HG03457 (cell line): ENCODE measurements at regions not wholly inside any gene's neighbourhood (a gene's known extent, or its start where the extent isn't known, plus 50 kb on each side); places are given as distances from the start of the nearest gene placed in this dataset.
A peak's percentile ranks its signal among the peaks of the same experiment; 100 is the strongest.
"Not testable (repeated sequence)": the region's sequence is repeated elsewhere in the genome, so short reads cannot be mapped to it uniquely, and the experiment has no call there.

ENCODE experiments used
- ATAC-seq: cut with Tn5 transposase; IDR thresholded peaks from one replicate; pipeline ENCODE4 v1.9.1; 2021; ENCODE audit warnings: moderate number of reproducible peaks; ENCODE audit not compliant: unreplicated experiment

DNA sequence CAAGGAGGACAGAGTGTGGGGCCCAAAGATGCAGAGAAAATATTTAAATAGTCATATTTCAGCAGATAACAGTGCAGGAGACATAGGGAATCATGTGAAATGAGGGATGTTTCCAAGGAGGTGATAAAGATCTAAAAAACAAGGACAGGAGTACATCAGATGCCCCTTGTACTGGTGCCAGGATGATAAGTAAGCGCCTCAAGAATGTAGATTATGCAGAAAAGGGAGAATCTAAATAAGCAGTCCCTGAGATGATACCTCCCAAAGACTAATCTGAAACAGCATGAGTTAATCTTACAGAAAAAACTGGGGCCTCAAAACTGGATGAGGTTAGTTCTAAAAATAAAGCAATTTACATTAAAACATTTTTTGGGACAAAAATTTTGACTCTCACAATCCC is 136.1 kb upstream of the WDFY3 start:
- no peak for ATAC-seq

DNA sequence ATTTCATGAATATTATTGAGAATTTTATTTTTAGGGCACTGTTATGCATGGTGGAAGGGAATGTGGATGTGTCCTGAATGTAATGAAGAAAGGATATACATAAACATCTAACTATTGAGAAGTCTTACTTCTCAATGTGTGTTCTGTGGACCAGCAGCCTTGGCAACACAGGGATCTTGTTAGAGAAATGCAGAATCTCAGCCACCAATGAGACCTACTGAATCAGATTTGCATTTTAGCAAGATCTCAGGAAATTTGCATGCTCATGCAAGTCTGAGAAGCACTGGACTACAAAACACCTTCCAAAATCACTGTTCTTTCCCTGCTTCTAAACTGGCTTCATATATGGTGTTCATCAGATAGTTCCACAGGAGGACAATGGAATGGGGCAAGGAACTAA is 139.7 kb upstream of the WDFY3 start:
- no peak for ATAC-seq

- no peak for ATAC-seq
These were observed 140.4 kb upstream of the WDFY3 start for GRCh38 chr4:85106805-85107336.

DNA sequence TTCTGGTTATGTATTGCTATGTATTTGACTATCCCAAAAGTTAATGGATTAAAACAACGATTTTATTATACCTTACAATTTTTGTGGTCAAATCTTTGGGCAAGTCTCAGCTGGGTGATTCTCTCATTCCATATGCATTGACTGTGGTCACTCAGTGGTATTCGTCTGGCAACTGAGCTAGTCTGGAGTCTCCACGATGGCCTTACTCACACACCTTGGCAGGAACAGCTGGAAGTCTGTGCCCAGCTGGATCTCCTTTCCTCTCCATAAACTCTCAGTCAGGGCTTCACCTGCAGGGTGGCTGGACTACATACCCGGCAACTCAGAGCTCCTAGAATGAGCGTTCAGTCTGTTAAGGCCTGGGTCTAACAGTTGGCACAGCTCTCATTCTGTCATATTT is 141.1 kb upstream of the WDFY3 start:
- no peak for ATAC-seq

- ATAC-seq: no peak
These were observed 147.2 kb upstream of the WDFY3 start for GRCh38 chr4:85113706-85114105.

- no peak for ATAC-seq
These were observed 148.0 kb upstream of the WDFY3 start for GRCh38 chr4:85114526-85114925.

DNA sequence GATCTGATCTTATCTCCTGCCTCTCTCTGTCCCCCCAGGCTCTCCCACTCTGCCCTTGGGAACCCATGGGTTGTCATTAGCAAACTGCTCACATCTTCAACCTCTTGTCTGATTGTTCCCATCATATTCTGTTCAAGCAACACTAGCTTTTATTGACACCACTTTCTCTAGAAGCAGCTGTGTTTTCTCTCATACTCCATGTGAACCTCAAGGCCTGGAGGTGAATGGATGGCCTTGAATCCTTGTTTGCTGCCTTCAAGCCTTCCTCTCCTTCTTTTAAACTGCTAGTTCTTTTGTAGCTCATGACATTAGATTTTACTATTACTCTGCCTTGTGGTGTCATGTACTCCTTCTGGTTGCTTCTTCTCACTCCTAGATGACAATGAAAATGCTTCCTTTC is 149.5 kb upstream of the WDFY3 start:
- no peak for ATAC-seq

DNA sequence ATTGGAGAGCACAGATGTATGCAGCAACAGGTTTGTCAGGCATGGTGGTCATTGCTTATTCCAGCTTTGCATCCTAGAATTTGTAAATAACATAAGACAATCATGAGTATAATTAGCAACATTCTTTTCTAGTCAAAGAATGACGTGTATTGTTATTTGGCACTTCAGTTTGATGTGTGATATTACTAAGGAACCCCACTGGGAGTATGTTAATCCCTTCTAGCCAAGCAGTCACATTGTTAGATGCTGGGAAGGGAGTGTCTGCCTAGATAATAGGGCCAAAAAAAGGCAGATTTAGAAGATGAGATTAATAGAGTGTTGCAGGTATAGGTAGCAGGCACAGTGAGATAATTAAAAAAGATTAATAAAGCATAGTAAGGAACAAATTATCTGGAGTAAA is 159.2 kb upstream of the WDFY3 start:
- no peak for ATAC-seq

DNA sequence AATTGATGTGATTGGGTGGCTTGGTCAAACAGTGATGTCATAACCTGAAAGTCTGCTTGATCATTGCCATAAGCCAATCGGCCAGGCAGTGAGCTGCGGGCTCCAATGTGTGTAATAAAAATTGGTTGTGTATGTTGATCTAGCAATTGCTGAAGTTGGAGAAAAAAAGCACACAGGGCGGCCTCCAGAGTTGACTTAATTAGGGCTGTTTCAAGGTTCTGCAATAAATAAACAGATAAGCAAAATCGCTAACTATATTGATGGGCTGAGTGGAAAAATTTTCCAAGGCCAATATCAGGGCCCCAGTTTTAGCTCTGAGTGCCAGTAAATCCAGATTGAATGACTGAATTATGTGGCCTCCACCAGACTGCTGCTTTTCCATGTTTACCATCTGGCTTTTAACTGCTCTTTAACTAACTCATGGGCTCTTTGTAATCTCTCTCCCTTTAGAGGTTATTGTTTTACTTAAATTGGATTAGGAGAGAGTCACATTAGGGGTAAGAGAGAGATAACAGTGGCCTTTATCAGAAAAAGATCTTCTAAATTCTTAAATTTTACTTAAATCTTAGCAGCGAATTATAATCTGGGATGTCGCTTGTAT is 160.6 kb upstream of the WDFY3 start:
- no peak for ATAC-seq

- ATAC-seq: peak; percentile 92
These were observed 161.2 kb upstream of the WDFY3 start for GRCh38 chr4:85127653-85128052.

DNA sequence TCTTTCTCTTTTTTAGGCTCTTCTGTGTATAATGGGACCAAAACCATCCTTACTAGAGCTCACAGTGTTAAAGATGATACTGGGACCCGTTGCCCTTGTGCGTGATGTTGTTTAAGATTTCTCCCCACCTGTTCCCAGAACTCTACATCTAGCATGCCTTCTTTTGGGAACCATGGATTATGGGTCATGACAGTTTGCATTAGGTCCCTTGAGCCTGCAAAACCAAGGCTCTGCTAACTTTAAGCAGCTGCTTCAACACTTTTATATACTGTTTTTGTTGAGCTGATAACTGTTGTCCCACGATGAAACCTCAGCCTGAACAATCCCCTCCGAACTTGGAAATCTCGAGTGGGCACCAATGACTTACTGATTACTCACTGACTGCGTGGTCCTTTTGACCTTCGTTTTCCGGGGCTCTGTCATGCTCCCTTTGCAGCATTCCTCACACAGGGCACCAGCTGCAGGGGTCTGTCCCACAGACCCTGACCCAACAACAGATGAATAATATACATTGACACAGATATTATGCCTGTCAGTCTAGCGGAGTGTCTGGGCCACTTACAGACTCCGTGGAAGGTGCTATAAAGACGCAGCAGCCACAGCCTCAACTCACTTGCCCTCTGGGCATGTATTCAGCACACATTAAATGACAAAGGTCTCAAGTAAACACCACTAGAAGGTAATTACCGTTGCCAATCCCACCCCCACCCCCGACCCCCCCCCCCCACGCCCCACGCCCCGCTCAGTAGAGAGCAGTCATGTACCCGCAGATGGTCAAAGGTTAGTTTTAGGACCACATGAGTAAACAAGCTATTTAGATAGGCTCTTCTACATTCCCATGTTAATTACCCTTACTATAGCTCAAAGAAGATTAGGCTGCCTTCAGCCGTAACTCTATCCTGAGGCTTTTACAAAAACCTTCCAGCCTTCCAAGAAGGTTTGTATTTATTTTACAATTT is 162.0 kb upstream of the WDFY3 start:
- no peak for ATAC-seq

GRCh38 chr4:85129354-85130125 is 163.1 kb upstream of the WDFY3 start:
- ATAC-seq: not testable (repeated sequence)

GRCh38 chr4:85132117-85132516 is 165.6 kb upstream of the WDFY3 start:
- ATAC-seq: no peak

- ATAC-seq: no peak
These were observed 166.1 kb upstream of the WDFY3 start for GRCh38 chr4:85132570-85132969.

DNA sequence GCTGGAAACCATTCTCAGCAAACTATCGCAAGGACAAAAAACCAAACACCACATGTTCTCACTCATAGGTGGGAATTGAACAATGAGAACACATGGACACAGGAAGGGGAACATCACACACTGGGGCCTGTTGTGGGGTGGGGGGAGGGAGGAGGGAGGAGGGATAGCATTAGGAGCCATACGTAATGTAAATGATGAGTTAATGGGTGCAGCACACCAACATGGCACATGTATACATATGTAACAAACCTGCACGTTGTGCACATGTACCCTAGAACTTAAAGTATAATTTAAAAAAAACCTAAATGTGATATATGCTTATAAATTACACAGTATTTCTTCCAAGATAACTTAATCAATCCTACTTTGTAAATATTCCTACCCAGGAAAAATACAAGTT is 173.3 kb upstream of the WDFY3 start:
- not testable (repeated sequence) for ATAC-seq

DNA sequence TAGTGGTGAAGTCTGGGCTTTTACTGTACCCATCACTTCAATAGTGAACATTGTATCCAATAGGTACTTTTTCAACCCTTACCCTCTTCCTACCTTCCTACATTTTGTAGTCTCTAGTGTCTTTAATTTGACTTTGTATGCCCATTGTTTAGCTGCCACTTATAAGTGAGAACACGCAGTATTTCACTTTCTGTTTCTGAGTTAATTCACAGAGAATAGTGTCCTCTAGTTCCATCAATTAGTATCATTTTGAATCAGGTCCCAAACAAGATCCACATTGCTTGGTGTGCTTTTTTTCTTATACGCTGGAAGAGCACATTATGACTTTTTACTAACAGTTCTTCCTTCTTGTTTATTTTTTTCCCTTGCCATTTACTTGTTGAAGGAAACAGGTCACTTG is 176.0 kb upstream of the WDFY3 start:
- ATAC-seq: no peak

DNA sequence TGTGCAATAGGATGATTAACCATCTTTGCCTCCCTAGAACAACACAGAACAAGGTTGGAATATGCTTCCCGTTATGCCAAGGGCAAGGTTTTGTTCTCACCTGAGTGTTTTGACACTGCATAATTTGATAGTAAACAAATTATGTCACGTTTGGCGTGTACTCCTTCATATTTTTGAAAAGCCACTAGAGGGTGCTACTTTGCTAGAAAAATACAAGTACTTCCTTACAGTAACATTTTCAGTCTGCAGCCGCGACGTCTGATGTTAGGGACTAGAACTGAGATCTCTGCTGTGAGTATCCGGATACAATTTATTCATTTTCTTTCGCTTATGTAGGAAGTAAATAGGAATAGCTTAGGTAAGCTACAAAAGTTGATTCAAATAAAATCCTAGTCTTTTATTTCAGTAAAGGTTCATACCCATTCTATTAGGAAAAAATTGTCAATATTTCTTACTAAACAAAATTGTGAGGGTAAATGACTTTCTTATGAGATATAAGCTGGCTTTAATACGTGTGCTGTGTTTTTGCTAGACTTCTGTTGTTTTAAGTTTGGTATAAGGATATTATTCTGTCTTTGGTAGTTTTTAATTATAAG is 181.1 kb upstream of the WDFY3 start:
- ATAC-seq: peak; percentile 88

- ATAC-seq: no peak
These were observed 183.2 kb upstream of the WDFY3 start for GRCh38 chr4:85149676-85150075.

- no peak for ATAC-seq
These were observed 184.9 kb upstream of the WDFY3 start for GRCh38 chr4:85151371-85151770.

- no peak for ATAC-seq
These were observed 185.3 kb upstream of the WDFY3 start for GRCh38 chr4:85151786-85152185.

GRCh38 chr4:85152480-85152879 is 186.0 kb upstream of the WDFY3 start:
- no peak for ATAC-seq
